Testis (tissue), 2 donors: ENCODE measurements at regions not wholly inside any gene's neighbourhood (a gene's known extent, or its start where the extent isn't known, plus 50 kb on each side); places are given as distances from the start of the nearest gene placed in this dataset.

ENCODE experiments used
- DNase-seq: peaks from one replicate; pipeline ENCODE4 v3.0.0-alpha.2; 2019
- H3K27ac ChIP-seq, 2 donors: fragments of 200-600 bp; sonication (generic); one replicate each; pipeline ENCODE4 v1.5.1; 2019
- H3K27me3 ChIP-seq: fragments of 200-600 bp; sonication (generic); one replicate; pipeline ENCODE4 v1.5.1; 2019
- H3K36me3 ChIP-seq: fragments of 200-600 bp; sonication (generic); one replicate; pipeline ENCODE4 v1.5.1; 2017; ENCODE audit warnings: low read depth; ENCODE audit errors: missing control alignments
- H3K4me1 ChIP-seq: fragments of 200-600 bp; sonication (generic); one replicate; pipeline ENCODE4 v1.5.1; 2019
- H3K4me3 ChIP-seq, 2 donors: fragments of 200-600 bp; sonication (generic); one replicate each; pipeline ENCODE4 v1.5.1; 2017 to 2019
- H3K9me3 ChIP-seq: fragments of 200-600 bp; sonication (generic); one replicate; pipeline ENCODE4 v1.5.1; 2017
- CTCF ChIP-seq, 3 experiments: fragments of 450-650 bp in 2 of 3; fragments of 200-600 bp in 1 of 3; sonication (generic) in 1 of 3; IDR thresholded peaks; one replicate each; pipeline ENCODE4 v1.5.1; 2016 to 2019; ENCODE audit warnings: antibody characterized with exemption in 3 of 3, mild to moderate bottlenecking in 2 of 3, moderate library complexity in 1 of 3
- POLR2A ChIP-seq: fragments of 450-650 bp; IDR thresholded peaks from one replicate; pipeline ENCODE4 v1.6.1; 2017; ENCODE audit warnings: antibody characterized with exemption, mild to moderate bottlenecking, moderate library complexity
- WGBS, 2 donors: methylation state at CpG; one replicate each; pipeline ENCODE4 v1.1.5; 2018; 5-methylcytosine and 5-hydroxymethylcytosine counted together
- intact Hi-C: fragments of 100-400 bp; cut with DNase I; formaldehyde crosslinking; loops from one replicate; pipeline ENCODE4 v1.15.1; 2023; ENCODE audit warnings: low total_unique reads

GRCh38 chr10:63798599-63799498 is 277.6 kb downstream of the REEP3 start:
- Histone ChIP-seq H3K9me3 (no peaks in the 10 kb centered on the region), H3K4me3 (peak overlapping the region in 1 of 2 donors; percentile 10), H3K27me3 (no peaks in the 10 kb centered on the region), H3K27ac (peak overlapping the region in 1 of 2 donors; percentile 44), H3K36me3 (no peaks in the 10 kb centered on the region), H3K4me1 (peaks cover 6% of the 10 kb centered on the region)
- DNase-seq: peak; percentile 61
- intact Hi-C loops: no loop called here
- WGBS, 2 donors: 15 to 21% methylated on average over 9 of the region's 9 CpGs
- TF ChIP-seq CTCF (IDR thresholded peaks at IDR 0.05) (no peak), POLR2A (no peak)

GRCh38 chr10:63799521-63800300 is 278.5 kb downstream of the REEP3 start:
- Histone ChIP-seq H3K4me3 (peak overlapping the region in 1 of 2 donors; percentile 10), H3K27ac (peak overlapping the region in 1 of 2 donors; percentile 44), H3K9me3 (no peaks in the 10 kb centered on the region), H3K4me1 (peaks cover 6% of the 10 kb centered on the region), H3K27me3 (no peaks in the 10 kb centered on the region), H3K36me3 (no peaks in the 10 kb centered on the region)
- no peak for DNase-seq
- TF ChIP-seq POLR2A: no peak
- TF ChIP-seq CTCF (IDR thresholded peaks at IDR 0.05): no peak
- WGBS, 2 donors: 31 to 34% methylated on average over 8 of the region's 8 CpGs
- intact Hi-C loops: no loop called here

GRCh38 chr10:63801166-63801565 is 280.0 kb downstream of the REEP3 start:
- DNase-seq: no peak
- Histone ChIP-seq H3K9me3 (no peaks in the 10 kb centered on the region), H3K4me3 (no peak overlapping the region), H3K27me3 (no peaks in the 10 kb centered on the region), H3K4me1 (peaks cover 6% of the 10 kb centered on the region), H3K27ac (no peak overlapping the region), H3K36me3 (no peaks in the 10 kb centered on the region)
- TF ChIP-seq CTCF (IDR thresholded peaks at IDR 0.05): no peak
- TF ChIP-seq POLR2A: no peak
- WGBS, 2 donors: 47 to 51% methylated on average over 4 of the region's 4 CpGs
- intact Hi-C loops: no loop called here

- H3K4me1 ChIP-seq: no peaks in the 10 kb centered on the region
- H3K36me3 ChIP-seq: no peaks in the 10 kb centered on the region
- H3K27ac ChIP-seq: no peak overlapping the region
- H3K9me3 ChIP-seq: no peaks in the 10 kb centered on the region
- no peak for TF ChIP-seq POLR2A
- 16 to 38% methylated on average over 2 of the region's 2 CpGs for WGBS, 2 donors
- no peak for DNase-seq
- H3K27me3 ChIP-seq: no peaks in the 10 kb centered on the region
- H3K4me3 ChIP-seq: no peak overlapping the region
- intact Hi-C loops: no loop called here
Measured at GRCh38 chr10:63806330-63806729, 285.1 kb downstream of the REEP3 start.

- Histone ChIP-seq H3K4me1 (no peaks in the 10 kb centered on the region), H3K27me3 (no peaks in the 10 kb centered on the region), H3K4me3 (no peak overlapping the region), H3K27ac (no peak overlapping the region), H3K9me3 (no peaks in the 10 kb centered on the region), H3K36me3 (no peaks in the 10 kb centered on the region)
- WGBS, 2 donors: 64 to 67% methylated on average over 1 of the region's 2 CpGs
- DNase-seq: no peak
- intact Hi-C loops: no loop called here
- TF ChIP-seq POLR2A (no peak), CTCF (IDR thresholded peaks at IDR 0.05) (no peak)
Measured at GRCh38 chr10:63812501-63812900, 291.3 kb downstream of the REEP3 start.
